Fibroblast of the aortic adventitia (primary cell): ENCODE measurements at regions not wholly inside any gene's neighbourhood (a gene's known extent, or its start where the extent isn't known, plus 50 kb on each side); places are given as distances from the start of the nearest gene placed in this dataset.
A peak's percentile ranks its signal among the peaks of the same experiment; 100 is the strongest.

Experiments used
- DNase-seq: peaks from one replicate; pipeline ENCODE4 v3.0.0-alpha.2; 2010; ENCODE audit warnings: low read depth
- H3K4me3 ChIP-seq: 2 replicates; pipeline ENCODE4 v1.5.1; 2011; ENCODE audit warnings: low read depth, mild to moderate bottlenecking, control low read depth, low read length, moderate library complexity
- TF ChIP-seq, protein P1 (sequence below): IDR thresholded peaks from 2 replicates; pipeline ENCODE4 v1.5.1; 2011; ENCODE audit warnings: mild to moderate bottlenecking, low read length, control low read depth, inconsistent platforms; ENCODE audit not compliant: insufficient read depth

DNA sequence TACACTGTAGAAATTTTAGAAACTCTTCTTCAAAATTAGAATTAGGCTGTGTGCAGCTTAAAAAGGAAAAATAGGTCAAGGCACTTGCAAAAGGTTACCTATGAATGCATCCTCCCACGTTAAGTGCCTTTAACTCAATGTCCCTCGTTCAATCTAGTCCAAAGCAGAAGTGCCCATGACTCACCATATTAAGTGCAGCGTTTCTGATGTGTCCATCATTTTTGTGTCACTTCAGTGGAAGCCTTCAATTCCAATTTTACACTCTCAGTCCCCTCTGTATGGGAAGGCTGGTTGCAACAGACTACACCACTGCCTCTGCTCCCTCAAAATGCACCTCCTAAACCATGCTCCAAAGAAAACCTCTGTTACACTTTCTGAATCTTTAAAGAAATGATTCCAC, 53.4 kb downstream of the FOXB1 start:
- no peak for DNase-seq
- H3K4me3 ChIP-seq: no peak overlapping the region
- TF ChIP-seq, protein P1, sequence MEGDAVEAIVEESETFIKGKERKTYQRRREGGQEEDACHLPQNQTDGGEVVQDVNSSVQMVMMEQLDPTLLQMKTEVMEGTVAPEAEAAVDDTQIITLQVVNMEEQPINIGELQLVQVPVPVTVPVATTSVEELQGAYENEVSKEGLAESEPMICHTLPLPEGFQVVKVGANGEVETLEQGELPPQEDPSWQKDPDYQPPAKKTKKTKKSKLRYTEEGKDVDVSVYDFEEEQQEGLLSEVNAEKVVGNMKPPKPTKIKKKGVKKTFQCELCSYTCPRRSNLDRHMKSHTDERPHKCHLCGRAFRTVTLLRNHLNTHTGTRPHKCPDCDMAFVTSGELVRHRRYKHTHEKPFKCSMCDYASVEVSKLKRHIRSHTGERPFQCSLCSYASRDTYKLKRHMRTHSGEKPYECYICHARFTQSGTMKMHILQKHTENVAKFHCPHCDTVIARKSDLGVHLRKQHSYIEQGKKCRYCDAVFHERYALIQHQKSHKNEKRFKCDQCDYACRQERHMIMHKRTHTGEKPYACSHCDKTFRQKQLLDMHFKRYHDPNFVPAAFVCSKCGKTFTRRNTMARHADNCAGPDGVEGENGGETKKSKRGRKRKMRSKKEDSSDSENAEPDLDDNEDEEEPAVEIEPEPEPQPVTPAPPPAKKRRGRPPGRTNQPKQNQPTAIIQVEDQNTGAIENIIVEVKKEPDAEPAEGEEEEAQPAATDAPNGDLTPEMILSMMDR: no peak

DNA sequence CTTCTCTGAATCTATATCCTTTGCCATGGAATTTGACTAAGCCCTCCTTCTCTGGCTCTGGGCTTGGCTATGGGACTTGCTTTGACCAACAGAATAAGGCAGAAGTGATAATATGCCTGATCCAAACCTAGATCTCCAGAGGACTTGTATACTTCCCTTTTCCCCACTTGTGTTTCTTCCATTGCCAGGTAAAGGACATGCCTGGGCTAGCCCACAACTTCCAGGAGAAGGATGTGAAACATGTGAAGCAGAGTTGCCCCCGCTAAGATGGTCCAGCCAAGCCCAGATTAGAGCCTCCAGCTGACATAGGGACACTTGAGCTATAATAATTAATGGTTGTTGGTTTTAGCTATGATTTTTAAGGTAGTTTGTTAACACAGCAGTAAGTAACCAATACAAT, 55.1 kb downstream of the FOXB1 start:
- no peak for DNase-seq
- H3K4me3 ChIP-seq: no peak overlapping the region
- TF ChIP-seq, protein P1: no peak

DNA sequence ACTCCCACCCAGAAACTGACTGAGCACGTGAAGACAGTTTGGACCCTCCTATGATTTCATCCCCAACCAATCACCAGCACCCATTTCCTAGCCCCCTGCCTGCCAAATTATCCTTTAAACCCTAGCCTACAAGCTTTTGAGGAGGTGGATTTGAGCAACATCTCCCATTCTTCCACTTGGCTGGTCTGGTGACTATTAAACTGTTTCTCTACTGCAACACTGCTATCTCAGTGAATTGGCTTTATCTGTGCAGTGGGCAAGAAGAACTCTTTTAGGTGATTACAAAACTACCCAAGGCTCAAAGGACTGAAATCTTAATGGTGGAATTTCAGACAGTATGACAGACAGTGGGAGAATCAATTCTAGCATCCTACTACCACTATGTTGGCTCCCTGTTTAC, 57.6 kb downstream of the FOXB1 start:
- DNase-seq: no peak
- no peak overlapping the region for H3K4me3 ChIP-seq
- TF ChIP-seq, protein P1: no peak

DNA sequence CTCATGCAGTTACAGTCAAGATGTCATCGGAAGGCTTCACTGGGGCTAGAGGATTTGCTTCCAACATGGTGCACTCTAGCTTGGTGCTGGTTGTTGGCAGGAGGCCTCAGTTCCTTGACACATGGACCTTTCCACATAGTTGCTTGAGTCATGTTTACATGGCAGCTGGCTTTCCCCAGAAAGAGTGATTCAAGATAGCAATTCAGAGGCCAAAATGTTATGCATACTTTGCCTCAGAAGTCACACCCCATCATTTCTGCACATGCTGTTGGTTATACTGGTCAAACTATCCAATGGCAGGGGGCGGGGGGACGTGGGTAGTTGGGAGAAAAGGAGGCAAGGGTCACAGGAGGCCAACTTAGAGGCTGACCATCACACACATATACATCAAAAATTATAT, 58.7 kb downstream of the FOXB1 start:
- TF ChIP-seq, protein P1: no peak

DNA sequence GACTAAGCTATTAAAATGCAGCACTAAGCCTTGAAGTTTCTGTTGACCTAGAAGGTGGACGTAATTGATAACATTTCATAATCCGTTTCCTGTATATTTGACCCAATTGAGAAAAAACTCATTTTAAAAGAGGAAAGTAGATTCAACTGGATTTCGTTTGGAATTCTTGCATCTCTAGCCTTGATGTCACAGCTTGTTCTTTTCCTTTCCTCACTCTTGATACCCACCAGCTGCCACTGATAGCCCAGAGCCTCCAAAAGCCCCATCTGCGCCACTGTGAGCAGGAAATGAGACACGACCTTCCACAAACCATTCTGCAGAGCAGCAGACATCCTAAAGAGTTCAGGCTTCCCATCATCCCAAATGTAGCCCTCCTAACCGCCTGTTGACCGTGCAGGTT, 61.8 kb downstream of the FOXB1 start:
- DNase-seq: no peak
- no peak overlapping the region for H3K4me3 ChIP-seq
- TF ChIP-seq, protein P1: no peak

More for the DNA sequence above, 58.7 kb downstream of the FOXB1 start:
- no peak overlapping the region for H3K4me3 ChIP-seq
- peak; percentile 73 for DNase-seq

DNA sequence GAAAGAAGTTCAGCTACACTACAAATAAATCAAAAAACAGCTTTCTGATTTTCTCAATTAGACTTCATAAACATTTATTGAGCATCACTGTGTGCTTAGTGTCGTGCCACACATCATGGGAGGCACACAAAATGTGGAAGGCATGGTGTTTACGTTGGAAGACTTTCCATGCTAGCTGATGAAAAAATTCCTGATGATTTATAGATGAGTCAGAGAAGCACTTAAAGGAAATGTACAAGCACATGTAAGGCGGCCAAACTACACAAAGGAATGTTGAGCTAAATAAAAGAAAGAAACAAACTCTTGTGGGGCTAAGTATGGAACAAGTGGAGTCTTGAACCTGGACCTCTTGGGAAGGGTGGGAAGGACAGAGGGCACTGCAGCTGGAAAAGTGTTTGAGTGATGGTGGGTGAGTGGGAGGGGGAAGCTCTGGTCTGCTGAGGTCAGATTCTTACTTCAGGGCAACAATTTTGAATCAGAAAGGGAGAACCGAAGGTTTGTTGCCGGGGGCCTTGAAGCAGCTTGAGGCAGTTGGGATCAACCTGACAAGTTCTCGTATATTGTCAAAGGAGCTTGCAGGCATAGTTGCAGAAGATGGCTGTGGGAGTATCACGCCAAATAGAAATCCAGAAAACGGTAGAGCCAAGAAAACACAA, 66.9 kb downstream of the FOXB1 start:
- TF ChIP-seq, protein P1: no peak
- H3K4me3 ChIP-seq: no peak overlapping the region
- peak; percentile 89 for DNase-seq
